ENCODE measurements at regions not wholly inside any gene's neighbourhood (a gene's known extent, or its start where the extent isn't known, plus 50 kb on each side); places are given as distances from the start of the nearest gene placed in this dataset.

GRCh38 chr7:109821156-109821555 is 1251.5 kb downstream of the DNAJB9 start:
- no peak for TF ChIP-seq CTCF (conservative IDR thresholded peaks at IDR 0.05; ENCODE audit: low read depth, low read length)
- TF ChIP-seq EZH2 (IDR thresholded peaks at IDR 0.05; ENCODE audit: low read length, unreplicated experiment): no peak
- TF ChIP-seq EZH2phosphoT487 (IDR thresholded peaks at IDR 0.05; ENCODE audit: borderline replicate concordance, low read length): no peak

Data from PC-3 (cell line).